ENCODE measurements at regions not wholly inside any gene's neighbourhood (a gene's known extent, or its start where the extent isn't known, plus 50 kb on each side); places are given as distances from the start of the nearest gene placed in this dataset.

DNA sequence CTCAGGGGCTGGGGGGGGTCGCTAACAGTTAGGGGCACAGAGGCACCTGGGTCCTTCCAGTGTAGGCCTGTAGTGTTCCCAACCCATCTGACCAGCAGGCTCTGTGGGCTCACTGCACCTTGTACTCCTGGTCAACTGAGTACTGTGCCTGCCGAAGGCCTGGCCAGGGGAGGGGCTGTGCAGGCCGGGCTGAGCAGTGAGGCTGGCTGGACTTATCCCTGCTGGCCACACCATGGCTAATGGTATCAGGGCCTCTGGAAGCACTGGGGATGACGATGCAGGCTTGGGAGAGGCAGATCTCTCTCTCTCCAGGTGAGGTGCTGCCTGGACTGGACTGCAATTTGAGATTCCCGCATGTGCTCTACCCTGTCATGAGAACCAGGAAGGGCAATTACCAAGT, 58.9 kb upstream of the SDK2 start:
- no peak for TF ChIP-seq SP1 (IDR thresholded peaks at IDR 0.05)
- TF ChIP-seq FOXK2 (IDR thresholded peaks at IDR 0.05) = no peak
- TF ChIP-seq L3MBTL2 (conservative IDR thresholded peaks at IDR 0.05) = no peak
- no peak for TF ChIP-seq BHLHE40 (IDR thresholded peaks at IDR 0.05; ENCODE audit: borderline replicate concordance)
- no peak for TF ChIP-seq NFRKB (IDR thresholded peaks at IDR 0.05)
- TF ChIP-seq, protein P1, sequence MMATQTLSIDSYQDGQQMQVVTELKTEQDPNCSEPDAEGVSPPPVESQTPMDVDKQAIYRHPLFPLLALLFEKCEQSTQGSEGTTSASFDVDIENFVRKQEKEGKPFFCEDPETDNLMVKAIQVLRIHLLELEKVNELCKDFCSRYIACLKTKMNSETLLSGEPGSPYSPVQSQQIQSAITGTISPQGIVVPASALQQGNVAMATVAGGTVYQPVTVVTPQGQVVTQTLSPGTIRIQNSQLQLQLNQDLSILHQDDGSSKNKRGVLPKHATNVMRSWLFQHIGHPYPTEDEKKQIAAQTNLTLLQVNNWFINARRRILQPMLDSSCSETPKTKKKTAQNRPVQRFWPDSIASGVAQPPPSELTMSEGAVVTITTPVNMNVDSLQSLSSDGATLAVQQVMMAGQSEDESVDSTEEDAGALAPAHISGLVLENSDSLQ (IDR thresholded peaks at IDR 0.05) = no peak
- no peak for TF ChIP-seq HDGF (IDR thresholded peaks at IDR 0.05; ENCODE audit: borderline replicate concordance)
- no peak for TF ChIP-seq LEF1 (IDR thresholded peaks at IDR 0.05; ENCODE audit: borderline replicate concordance)
- no peak for TF ChIP-seq ZNF384 (IDR thresholded peaks at IDR 0.05)
- no peak for TF ChIP-seq ELF4 (IDR thresholded peaks at IDR 0.05)
- no peak for TF ChIP-seq CTBP1 (IDR thresholded peaks at IDR 0.05; ENCODE audit: borderline replicate concordance)
- no peak for TF ChIP-seq ARNT (IDR thresholded peaks at IDR 0.05)
- no peak for TF ChIP-seq SUZ12 (IDR thresholded peaks at IDR 0.05)
- no peak for TF ChIP-seq FOXA1 (IDR thresholded peaks at IDR 0.05)
- TF ChIP-seq TARDBP (IDR thresholded peaks at IDR 0.05) = no peak
- TF ChIP-seq FOXM1 (IDR thresholded peaks at IDR 0.05; ENCODE audit: borderline replicate concordance) = no peak
- CTCF ChIA-PET = no interaction called here
- DNase-seq (ENCODE audit: extremely low spot score) = no peak
- POLR2A ChIA-PET = no interaction called here

- TF ChIP-seq LEF1 (IDR thresholded peaks at IDR 0.05; ENCODE audit: borderline replicate concordance) (no peak), HDGF (IDR thresholded peaks at IDR 0.05; ENCODE audit: borderline replicate concordance) (no peak), ARNT (IDR thresholded peaks at IDR 0.05) (no peak), SP1 (IDR thresholded peaks at IDR 0.05) (no peak), BHLHE40 (IDR thresholded peaks at IDR 0.05; ENCODE audit: borderline replicate concordance) (no peak)
- CTCF ChIA-PET = no interaction called here
- POLR2A ChIA-PET = no interaction called here
- DNase-seq (ENCODE audit: extremely low spot score) = no peak
Measured at GRCh38 chr17:73703917-73704316, 59.7 kb upstream of the SDK2 start.

- TF ChIP-seq TARDBP (IDR thresholded peaks at IDR 0.05) (no peak), NFRKB (IDR thresholded peaks at IDR 0.05) (no peak), ZNF384 (IDR thresholded peaks at IDR 0.05) (no peak), BHLHE40 (IDR thresholded peaks at IDR 0.05; ENCODE audit: borderline replicate concordance) (no peak), FOXA1 (IDR thresholded peaks at IDR 0.05) (no peak), SP1 (IDR thresholded peaks at IDR 0.05) (no peak), LEF1 (IDR thresholded peaks at IDR 0.05; ENCODE audit: borderline replicate concordance) (no peak), ARNT (IDR thresholded peaks at IDR 0.05) (no peak), CTBP1 (IDR thresholded peaks at IDR 0.05; ENCODE audit: borderline replicate concordance) (no peak), L3MBTL2 (conservative IDR thresholded peaks at IDR 0.05) (no peak)
- TF ChIP-seq, protein P1 (IDR thresholded peaks at IDR 0.05) = no peak
- POLR2A ChIA-PET = no interaction called here
- no peak for DNase-seq (ENCODE audit: extremely low spot score)
- CTCF ChIA-PET = no interaction called here
Measured at GRCh38 chr17:73705594-73705993, 61.3 kb upstream of the SDK2 start.

DNA sequence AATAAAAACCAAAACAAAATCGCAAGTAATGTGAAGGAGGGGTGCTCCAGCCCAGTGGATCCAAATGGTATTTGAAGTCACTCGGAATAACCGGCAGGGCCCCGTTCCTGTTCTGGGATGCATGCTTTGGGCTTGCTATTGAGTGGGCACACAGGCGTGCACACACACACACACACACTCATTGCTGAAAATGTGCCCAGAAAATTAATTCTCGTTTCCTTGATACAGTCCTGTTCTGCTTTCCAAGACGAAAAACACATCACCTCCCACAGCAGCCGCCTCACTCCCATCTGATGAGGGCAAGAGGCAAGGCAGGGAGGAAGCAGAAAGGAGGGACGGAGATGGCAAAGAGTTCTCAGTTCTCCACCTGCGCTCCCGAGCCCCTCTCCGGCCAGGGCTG, 62.2 kb upstream of the SDK2 start:
- CTCF ChIA-PET = no interaction called here
- no peak for DNase-seq (ENCODE audit: extremely low spot score)
- POLR2A ChIA-PET = no interaction called here
- no peak for TF ChIP-seq SP1 (IDR thresholded peaks at IDR 0.05)
- no peak for TF ChIP-seq CTBP1 (IDR thresholded peaks at IDR 0.05; ENCODE audit: borderline replicate concordance)
- TF ChIP-seq FOXK2 (IDR thresholded peaks at IDR 0.05) = no peak
- no peak for TF ChIP-seq ARNT (IDR thresholded peaks at IDR 0.05)
- TF ChIP-seq BHLHE40 (IDR thresholded peaks at IDR 0.05; ENCODE audit: borderline replicate concordance) = no peak
- TF ChIP-seq SUZ12 (IDR thresholded peaks at IDR 0.05) = no peak
- no peak for TF ChIP-seq ZNF384 (IDR thresholded peaks at IDR 0.05)
- TF ChIP-seq LEF1 (IDR thresholded peaks at IDR 0.05; ENCODE audit: borderline replicate concordance) = no peak
- no peak for TF ChIP-seq FOXM1 (IDR thresholded peaks at IDR 0.05; ENCODE audit: borderline replicate concordance)
- no peak for TF ChIP-seq FOXA1 (IDR thresholded peaks at IDR 0.05)
- TF ChIP-seq NFRKB (IDR thresholded peaks at IDR 0.05) = no peak
- TF ChIP-seq, protein P1 (IDR thresholded peaks at IDR 0.05) = no peak
- TF ChIP-seq ELF4 (IDR thresholded peaks at IDR 0.05) = no peak
- TF ChIP-seq L3MBTL2 (conservative IDR thresholded peaks at IDR 0.05) = no peak

GRCh38 chr17:73706858-73707257, 62.6 kb upstream of the SDK2 start:
- POLR2A ChIA-PET = no interaction called here
- no peak for DNase-seq (ENCODE audit: extremely low spot score)
- no peak for TF ChIP-seq TARDBP (IDR thresholded peaks at IDR 0.05)
- TF ChIP-seq SUZ12 (IDR thresholded peaks at IDR 0.05) = no peak
- no peak for TF ChIP-seq HDGF (IDR thresholded peaks at IDR 0.05; ENCODE audit: borderline replicate concordance)
- no peak for TF ChIP-seq FOXA1 (IDR thresholded peaks at IDR 0.05)
- CTCF ChIA-PET = no interaction called here

DNA sequence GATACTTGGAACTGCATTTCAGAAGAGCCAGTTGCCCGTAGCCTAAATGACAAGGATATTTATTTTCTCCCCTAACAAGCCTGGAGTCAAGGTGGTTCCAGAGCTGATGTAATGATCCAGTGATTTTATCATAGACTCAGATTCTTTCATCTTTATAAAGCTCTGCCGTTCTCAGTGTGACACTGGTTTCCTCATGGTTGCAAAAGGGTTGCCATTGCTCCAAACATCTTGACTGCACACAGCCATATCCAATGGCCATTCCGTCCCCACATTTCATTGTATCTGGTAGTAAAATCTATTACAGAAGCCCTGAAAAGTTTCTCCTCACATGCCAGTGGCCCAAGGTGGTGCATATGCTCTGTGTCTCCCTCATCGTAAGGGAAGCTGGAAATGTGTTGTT, 63.1 kb upstream of the SDK2 start:
- CTCF ChIA-PET = no interaction called here
- POLR2A ChIA-PET = no interaction called here
- TF ChIP-seq TARDBP (IDR thresholded peaks at IDR 0.05) (no peak), LEF1 (IDR thresholded peaks at IDR 0.05; ENCODE audit: borderline replicate concordance) (no peak), FOXM1 (IDR thresholded peaks at IDR 0.05; ENCODE audit: borderline replicate concordance) (no peak), ARNT (IDR thresholded peaks at IDR 0.05) (no peak), FOXA1 (IDR thresholded peaks at IDR 0.05) (no peak), HDGF (IDR thresholded peaks at IDR 0.05; ENCODE audit: borderline replicate concordance) (no peak)
- TF ChIP-seq, protein P1 (IDR thresholded peaks at IDR 0.05) = no peak
- no peak for DNase-seq (ENCODE audit: extremely low spot score)

Data from HEK293T (cell line).